HepG2 (cell line): ENCODE measurements at regions not wholly inside any gene's neighbourhood (a gene's known extent, or its start where the extent isn't known, plus 50 kb on each side); places are given as distances from the start of the nearest gene placed in this dataset.

Source experiments
- ATAC-seq: fragments of 200-7000 bp; cut with Tn5 transposase; 3 replicates; pipeline ENCODE4 v1.9.1; 2020; ENCODE audit warnings: mild to moderate bottlenecking, moderate library complexity
- BruUV-seq: library from RNA; stranded (reverse); fragments of 400-500 nt; replicated peaks from 2 replicates; lab custom pipeline; 2021; lab: Mats Ljungman, UMichigan
- CTCF ChIA-PET: fragments of 300-600 bp; formaldehyde crosslinking; extraction: SDS; loops from one replicate; lab custom pipeline; 2021; ENCODE audit warnings: low total read pairs, inconsistent platforms, low intra/inter-chr PET ratio; lab: Yijun Ruan, JAX
- POLR2A ChIA-PET: fragments of 350-600 bp; sonication (Branson Sonifier 250); formaldehyde crosslinking; loops from one replicate; lab custom pipeline; 2020; ENCODE audit warnings: antibody characterized with exemption, inconsistent platforms; lab: Yijun Ruan, JAX
- DNase-seq: peaks from one replicate; pipeline ENCODE4 v3.0.0-alpha.2; 2015; ENCODE audit warnings: low spot score
- FAIRE-seq: peaks from 3 replicates; lab custom pipeline; 2011; peaks lifted over from hg19 to GRCh38; lab: Jason Lieb, UNC
- H2AFZ ChIP-seq: one replicate; pipeline ENCODE4 v1.6.1; 2011; ENCODE audit warnings: low read length, inconsistent platforms
- H3K27ac ChIP-seq: fragments of 300-600 bp; 3 replicates; pipeline ENCODE4 v1.8.0; 2011; ENCODE audit warnings: mixed run types, mild to moderate bottlenecking, mixed read lengths, low read length, inconsistent platforms; ENCODE audit not compliant: insufficient read depth; ENCODE audit errors: extremely low read length
- H3K27me3 ChIP-seq, 2 experiments: fragments of 200-600 bp in 1 of 2; 2 replicates in 1 of 2; 3 replicates in 1 of 2; pipeline versions ENCODE4 v1.6.0 to v1.8.0; 2011; ENCODE audit warnings: low read length in 2 of 2, mild to moderate bottlenecking in 2 of 2, moderate library complexity in 2 of 2, inconsistent platforms in 1 of 2; ENCODE audit not compliant: insufficient read depth in 2 of 2, control insufficient read depth in 1 of 2
- H3K36me3 ChIP-seq, 2 experiments: fragments of 200-600 bp in 1 of 2; replicated peaks in 1 of 2; 2 replicates in 1 of 2; 3 replicates in 1 of 2; pipeline versions ENCODE4 v1.5.1 to v1.8.0; 2011; ENCODE audit warnings: low read length in 2 of 2, inconsistent platforms in 1 of 2; ENCODE audit not compliant: insufficient read depth in 2 of 2, control insufficient read depth in 1 of 2
- H3K4me1 ChIP-seq: 2 replicates; pipeline ENCODE4 v1.5.1; 2012; ENCODE audit warnings: low read length, inconsistent platforms; ENCODE audit not compliant: insufficient read depth
- H3K4me2 ChIP-seq: 2 replicates; pipeline ENCODE4 v1.6.0; 2011; ENCODE audit warnings: low read depth, low read length, inconsistent platforms
- H3K4me3 ChIP-seq, 3 experiments: fragments of 200-600 bp in 1 of 3; sonication (generic), shearing (Covaris generic) in 1 of 3; replicated peaks in 1 of 3; 2 replicates each; pipeline ENCODE4 v1.5.1; 2011 to 2016; ENCODE audit warnings: low read length in 3 of 3, inconsistent platforms in 2 of 3, low read depth in 2 of 3, mild to moderate bottlenecking in 2 of 3, control low read depth in 1 of 3, mixed read lengths in 1 of 3; ENCODE audit not compliant: insufficient read depth in 1 of 3
- H3K79me2 ChIP-seq: one replicate; pipeline ENCODE4 v1.6.1; 2011; ENCODE audit warnings: low read length, inconsistent platforms; ENCODE audit not compliant: insufficient read depth
- H3K9ac ChIP-seq: 2 replicates; pipeline ENCODE4 v1.6.0; 2011; ENCODE audit warnings: mild to moderate bottlenecking, low read depth, low read length, inconsistent platforms; ENCODE audit not compliant: insufficient read depth
- H3K9me3 ChIP-seq: 2 replicates; pipeline ENCODE4 v1.5.1; 2012; ENCODE audit warnings: mild to moderate bottlenecking, low read length
- H4K20me1 ChIP-seq: 2 replicates; pipeline ENCODE4 v1.6.0; 2011; ENCODE audit warnings: inconsistent platforms, mild to moderate bottlenecking, low read length, moderate library complexity; ENCODE audit not compliant: insufficient read depth
- BCL3 ChIP-seq: sonication (generic); formaldehyde crosslinking; IDR thresholded peaks from 2 replicates; pipeline ENCODE4 v1.5.1; 2020; ENCODE audit warnings: mild to moderate bottlenecking, missing genetic modification reagents, moderate library complexity
- CBX5 ChIP-seq: sonication (generic); formaldehyde crosslinking; IDR thresholded peaks from 2 replicates; pipeline ENCODE4 v1.4.0; 2020; ENCODE audit warnings: missing genetic modification reagents, borderline replicate concordance
- PAX8 ChIP-seq: sonication (generic); formaldehyde crosslinking; IDR thresholded peaks from 2 replicates; pipeline ENCODE4 v1.8.0; 2022; ENCODE audit warnings: mild to moderate bottlenecking, missing genetic modification reagents, borderline replicate concordance
- TBP ChIP-seq: sonication (generic); formaldehyde crosslinking; IDR thresholded peaks from 2 replicates; pipeline ENCODE4 v1.5.0; 2020; ENCODE audit warnings: missing genetic modification reagents
- ZNF207 ChIP-seq: fragments of 450-650 bp; IDR thresholded peaks from 2 replicates; pipeline ENCODE4 v1.6.1; 2016; ENCODE audit warnings: antibody characterized with exemption, borderline replicate concordance
- ZNF292 ChIP-seq: sonication (generic); formaldehyde crosslinking; IDR thresholded peaks from 2 replicates; pipeline ENCODE4 v1.8.1; 2022; ENCODE audit warnings: mild to moderate bottlenecking, low read depth, missing genetic modification reagents, borderline replicate concordance
- ZNF576 ChIP-seq: sonication (generic); formaldehyde crosslinking; IDR thresholded peaks from 2 replicates; pipeline ENCODE4 v1.4.0; 2020; ENCODE audit warnings: mild to moderate bottlenecking, missing genetic modification reagents
- ZNF652 ChIP-seq: IDR thresholded peaks from 2 replicates; pipeline ENCODE4 v1.6.1; 2016; ENCODE audit warnings: low read depth, borderline replicate concordance
- ZSCAN29 ChIP-seq: sonication (generic); formaldehyde crosslinking; conservative IDR thresholded peaks from 2 replicates; pipeline ENCODE4 v1.4.0; 2020; ENCODE audit warnings: mild to moderate bottlenecking, missing genetic modification reagents
- whole genome bisulfite sequencing: methylation state at CpG from one replicate; pipeline ENCODE4 v1.1.6; 2017; ENCODE audit warnings: low lambda C conversion rate; 5-methylcytosine and 5-hydroxymethylcytosine counted together
- in situ Hi-C: cut with HindIII; loops from 2 replicates; pipeline ENCODE4 v1.10.0; 2017; ENCODE audit warnings: low pct_unique_long_range_greater_than_20kb; ENCODE audit not compliant: extremely low pct_ligation_motif_present
- intact Hi-C: fragments of 100-400 bp; cut with micrococcal nuclease; formaldehyde crosslinking; loops from one replicate; pipeline ENCODE4 v1.10.0; 2022; ENCODE audit not compliant: unreplicated experiment
- TF ChIP-seq, protein P1 (sequence below): sonication (generic); formaldehyde crosslinking; IDR thresholded peaks from 2 replicates; pipeline ENCODE4 v1.8.1; 2023; ENCODE audit warnings: mild to moderate bottlenecking, missing genetic modification reagents

DNA sequence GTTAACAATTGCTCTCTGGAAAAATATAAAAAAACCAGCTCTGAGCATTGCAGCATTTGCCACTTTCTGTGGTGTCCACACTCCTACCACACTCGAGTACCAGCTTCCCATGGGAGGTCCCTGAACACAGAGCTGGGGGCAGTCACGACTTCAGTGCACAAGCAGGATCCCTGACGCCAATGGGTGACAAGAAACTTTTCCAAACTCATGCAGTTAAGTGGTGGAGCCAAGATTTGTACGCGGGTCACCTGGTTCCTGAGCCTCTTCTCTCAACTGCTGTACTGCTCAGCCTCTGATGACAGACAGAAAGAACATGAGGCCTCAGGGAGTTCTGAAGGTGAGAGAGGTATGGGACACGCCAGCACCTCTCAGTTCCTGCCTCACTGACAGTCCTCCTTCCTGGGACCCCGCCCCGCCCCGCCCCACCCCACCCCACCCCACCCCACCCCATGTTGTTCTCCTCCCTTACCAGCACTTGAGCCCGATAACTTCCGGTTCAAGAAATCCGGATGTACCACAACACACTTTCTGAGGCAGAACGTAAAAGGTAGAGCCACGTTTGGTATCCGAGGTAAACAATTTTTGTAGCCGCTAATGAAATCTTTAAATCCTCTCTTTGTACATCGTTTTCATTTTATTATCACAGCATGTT lies 287.6 kb downstream of the MYCN start:
- Histone ChIP-seq H3K9ac (no peak overlapping the region), H3K9me3 (no peaks in the 10 kb centered on the region), H2AFZ (no peak overlapping the region), H3K79me2 (no peaks in the 10 kb centered on the region), H3K4me3 (no peak overlapping the region), H3K27ac (no peak overlapping the region), H3K27me3 (peaks cover 0 to 5% of the 10 kb centered on the region in 2 experiments; a peak in 1 of 5 replicates), H3K36me3 (no peaks in the 10 kb centered on the region), H3K4me2 (no peak overlapping the region), H3K4me1 (no peaks in the 10 kb centered on the region), H4K20me1 (no peaks in the 10 kb centered on the region)
- 52% methylated on average over 15 of the region's 17 CpGs for WGBS
- DNase-seq, result no peak
- intact Hi-C loops, result no loop called here
- ATAC-seq, result no peak
- no peak for FAIRE-seq
- POLR2A ChIA-PET, result no interaction called here
- TF ChIP-seq ZSCAN29, result no peak
- TF ChIP-seq ZNF652 (CRISPR knock-in tag), result no peak
- no TSS peak for BruUV-seq
- in situ Hi-C loops, result no loop called here
- CTCF ChIA-PET, result no interaction called here

DNA sequence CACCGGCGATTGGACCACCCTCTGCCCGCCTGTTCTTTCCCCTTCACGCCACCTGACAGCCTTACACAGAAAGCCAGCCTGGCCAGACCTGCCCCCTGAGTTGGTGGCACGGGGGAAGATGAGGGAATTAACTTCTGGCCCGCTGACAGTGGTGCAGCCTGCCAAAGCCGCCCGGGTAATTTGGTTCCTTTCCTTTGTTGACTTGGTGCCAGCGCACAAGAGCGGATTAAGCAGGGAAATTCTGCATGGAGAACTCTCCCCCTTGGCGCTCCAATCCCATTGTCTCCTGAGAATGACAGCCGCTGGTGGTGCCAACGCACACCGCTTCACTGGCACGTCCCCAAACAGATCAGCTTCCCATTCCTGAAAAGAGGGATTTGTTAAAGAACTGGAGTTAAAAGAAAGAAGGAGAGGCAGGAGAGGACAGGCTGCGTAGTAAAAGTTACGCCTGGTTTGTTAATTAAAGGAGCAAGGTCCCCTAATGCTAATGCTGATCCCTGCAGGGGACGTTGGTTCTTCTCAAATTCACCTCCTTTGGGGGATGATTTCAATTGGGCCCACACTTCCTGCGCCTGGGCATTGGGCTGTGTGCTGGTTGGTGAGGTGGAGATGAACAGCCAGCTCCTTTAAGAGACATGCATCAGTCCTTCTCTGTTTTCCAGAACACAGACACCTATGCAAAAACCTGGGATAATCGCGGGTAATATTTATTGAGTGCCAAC lies 286.8 kb downstream of the MYCN start:
- no TSS peak for BruUV-seq
- H3K27ac ChIP-seq, result no peak overlapping the region
- no peaks in the 10 kb centered on the region for H3K79me2 ChIP-seq
- DNase-seq, result no peak
- in situ Hi-C loops, result no loop called here
- POLR2A ChIA-PET, result no interaction called here
- no peak overlapping the region for H3K4me3 ChIP-seq
- H3K4me2 ChIP-seq, result no peak overlapping the region
- CTCF ChIA-PET, result no interaction called here
- no peaks in the 10 kb centered on the region for H3K36me3 ChIP-seq
- intact Hi-C loops, result no loop called here
- no peaks in the 10 kb centered on the region for H3K9me3 ChIP-seq
- H3K27me3 ChIP-seq, result peaks cover 0 to 5% of the 10 kb centered on the region in 2 experiments; a peak in 1 of 5 replicates
- ATAC-seq, result no peak
- H3K4me1 ChIP-seq, result no peaks in the 10 kb centered on the region
- no peak for FAIRE-seq
- TF ChIP-seq, protein P1, sequence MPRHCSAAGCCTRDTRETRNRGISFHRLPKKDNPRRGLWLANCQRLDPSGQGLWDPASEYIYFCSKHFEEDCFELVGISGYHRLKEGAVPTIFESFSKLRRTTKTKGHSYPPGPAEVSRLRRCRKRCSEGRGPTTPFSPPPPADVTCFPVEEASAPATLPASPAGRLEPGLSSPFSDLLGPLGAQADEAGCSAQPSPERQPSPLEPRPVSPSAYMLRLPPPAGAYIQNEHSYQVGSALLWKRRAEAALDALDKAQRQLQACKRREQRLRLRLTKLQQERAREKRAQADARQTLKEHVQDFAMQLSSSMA (CRISPR knock-in tag), result no peak
- TF ChIP-seq ZNF292 (CRISPR knock-in tag) (no peak), PAX8 (CRISPR knock-in tag) (no peak), TBP (no peak), CBX5 (CRISPR knock-in tag) (no peak), ZNF576 (no peak), ZNF207 (no peak), BCL3 (CRISPR knock-in tag) (no peak)
- no peak overlapping the region for H2AFZ ChIP-seq
- 65% methylated on average over 20 of the region's 21 CpGs for WGBS
- no peaks in the 10 kb centered on the region for H4K20me1 ChIP-seq
- H3K9ac ChIP-seq, result no peak overlapping the region
